H9 (cell line): ENCODE measurements at regions not wholly inside any gene's neighbourhood (a gene's known extent, or its start where the extent isn't known, plus 50 kb on each side); places are given as distances from the start of the nearest gene placed in this dataset.

Source experiments
- DNase-seq: peaks from one replicate; pipeline ENCODE4 v3.0.0-alpha.2; 2017
- H2AFZ ChIP-seq: one replicate; pipeline ENCODE4 v1.6.1; 2013; ENCODE audit warnings: mild to moderate bottlenecking, low read length, control low read depth, moderate library complexity
- H2AK5ac ChIP-seq: 2 replicates; pipeline ENCODE4 v1.6.1; 2013; ENCODE audit warnings: low read length, control low read depth, mixed read lengths; ENCODE audit not compliant: insufficient read length
- H2BK120ac ChIP-seq: one replicate; pipeline ENCODE4 v1.6.1; 2013; ENCODE audit warnings: low read depth, mild to moderate bottlenecking, low read length, control low read depth, inconsistent platforms; ENCODE audit not compliant: poor library complexity, severe bottlenecking
- H2BK12ac ChIP-seq: 2 replicates; pipeline ENCODE4 v1.6.1; 2013; ENCODE audit warnings: low read length, control low read depth, mixed read lengths, low read depth; ENCODE audit not compliant: insufficient read length
- H2BK15ac ChIP-seq: 2 replicates; pipeline ENCODE4 v1.6.1; 2013; ENCODE audit warnings: low read depth, low read length, control low read depth
- H2BK20ac ChIP-seq: one replicate; pipeline ENCODE4 v1.6.1; 2013; ENCODE audit warnings: low read depth, mild to moderate bottlenecking, low read length, control low read depth, inconsistent platforms; ENCODE audit not compliant: poor library complexity, severe bottlenecking
- H2BK5ac ChIP-seq: 2 replicates; pipeline ENCODE4 v1.6.1; 2013; ENCODE audit warnings: low read length, control low read depth, mixed read lengths; ENCODE audit not compliant: insufficient read length
- H3K14ac ChIP-seq: 2 replicates; pipeline ENCODE4 v1.6.1; 2013; ENCODE audit warnings: low read length, control low read depth; ENCODE audit not compliant: insufficient read depth
- H3K18ac ChIP-seq: 2 replicates; pipeline ENCODE4 v1.6.1; 2013; ENCODE audit warnings: low read depth, mild to moderate bottlenecking, mixed read lengths, low read length, control low read depth; ENCODE audit not compliant: insufficient read length
- H3K23ac ChIP-seq: 2 replicates; pipeline ENCODE4 v1.6.1; 2013; ENCODE audit warnings: low read length, control low read depth, mixed read lengths, low read depth; ENCODE audit not compliant: insufficient read length
- H3K23me2 ChIP-seq: 2 replicates; pipeline ENCODE4 v1.6.1; 2013; ENCODE audit warnings: low read depth, mild to moderate bottlenecking, mixed read lengths, low read length, control low read depth; ENCODE audit not compliant: insufficient read length, poor library complexity, severe bottlenecking
- H3K27ac ChIP-seq: 2 replicates; pipeline ENCODE4 v1.5.1; 2013; ENCODE audit warnings: low read length, control low read depth, mixed read lengths, low read depth; ENCODE audit not compliant: insufficient read length
- H3K27me3 ChIP-seq: 2 replicates; pipeline ENCODE4 v1.6.1; 2013; ENCODE audit warnings: low read length, control low read depth, inconsistent platforms; ENCODE audit not compliant: insufficient read depth
- H3K4ac ChIP-seq: 2 replicates; pipeline ENCODE4 v1.6.1; 2013; ENCODE audit warnings: low read depth, mild to moderate bottlenecking, control low read depth, inconsistent platforms, low read length, moderate library complexity
- H3K4me1 ChIP-seq: 2 replicates; pipeline ENCODE4 v1.6.1; 2013; ENCODE audit warnings: low read length, control low read depth, inconsistent platforms; ENCODE audit not compliant: insufficient read depth
- H3K4me2 ChIP-seq: 2 replicates; pipeline ENCODE4 v1.6.1; 2013; ENCODE audit warnings: low read length, control low read depth, mixed read lengths; ENCODE audit not compliant: insufficient read length, insufficient read depth
- H3K56ac ChIP-seq: 2 replicates; pipeline ENCODE4 v1.6.1; 2013; ENCODE audit warnings: low read depth, mild to moderate bottlenecking, mixed read lengths, low read length, control low read depth; ENCODE audit not compliant: insufficient read length
- H3K79me1 ChIP-seq: 2 replicates; pipeline ENCODE4 v1.6.1; 2013; ENCODE audit warnings: low read depth, mild to moderate bottlenecking, moderate library complexity, low read length, control low read depth, inconsistent platforms; ENCODE audit not compliant: insufficient read depth, poor library complexity, severe bottlenecking
- H3K79me2 ChIP-seq: 2 replicates; pipeline ENCODE4 v1.6.1; 2013; ENCODE audit warnings: low read length, control low read depth, inconsistent platforms; ENCODE audit not compliant: insufficient read depth
- H3K9ac ChIP-seq: 2 replicates; pipeline ENCODE4 v1.6.1; 2013; ENCODE audit warnings: low read length, control low read depth, mixed read lengths; ENCODE audit not compliant: insufficient read length; ENCODE audit errors: extremely low read depth
- H3K9me3 ChIP-seq: one replicate; pipeline ENCODE4 v1.6.1; 2013; ENCODE audit warnings: low read depth, low read length, inconsistent platforms; ENCODE audit not compliant: control insufficient read depth
- H3T11ph ChIP-seq: one replicate; pipeline ENCODE4 v1.6.1; 2013; ENCODE audit warnings: mild to moderate bottlenecking, low read length, control low read depth, inconsistent platforms
- H4K20me1 ChIP-seq: one replicate; pipeline ENCODE4 v1.6.1; 2013; ENCODE audit not compliant: control insufficient read depth, insufficient read length, insufficient read depth
- H4K5ac ChIP-seq: 2 replicates; pipeline ENCODE4 v1.6.1; 2013; ENCODE audit warnings: low read depth, mild to moderate bottlenecking, mixed read lengths, low read length, control low read depth; ENCODE audit not compliant: insufficient read length
- H4K8ac ChIP-seq: replicated peaks from 2 replicates; pipeline ENCODE4 v1.6.1; 2013; ENCODE audit warnings: low read length, control low read depth, mixed read lengths, low read depth; ENCODE audit not compliant: insufficient read length
- H4K91ac ChIP-seq: 2 replicates; pipeline ENCODE4 v1.6.1; 2013; ENCODE audit warnings: low read depth, mild to moderate bottlenecking, moderate library complexity, mixed read lengths, low read length, control low read depth; ENCODE audit not compliant: insufficient read length
- H3K27ac Mint-ChIP-seq, 3 experiments: 2 replicates in 2 of 3; 3 replicates in 1 of 3; pipeline ENCODE4 v1.8.0; 2020 to 2021; ENCODE audit warnings: mixed read lengths in 3 of 3, mild to moderate bottlenecking in 1 of 3, moderate library complexity in 1 of 3
- H3K27me3 Mint-ChIP-seq: 2 replicates; pipeline ENCODE4 v1.8.0; 2021; ENCODE audit warnings: low read depth, mild to moderate bottlenecking, moderate library complexity, mixed read lengths
- H3K36me3 Mint-ChIP-seq, 3 experiments: 2 replicates in 2 of 3; 3 replicates in 1 of 3; pipeline ENCODE4 v1.8.0; 2020 to 2021; ENCODE audit warnings: low read depth in 3 of 3, mixed read lengths in 3 of 3; ENCODE audit not compliant: insufficient read depth in 1 of 3
- H3K4me1 Mint-ChIP-seq, 2 experiments: 2 replicates each; pipeline ENCODE4 v1.8.0; 2020; ENCODE audit warnings: mixed read lengths in 2 of 2
- H3K4me3 Mint-ChIP-seq, 2 experiments: 2 replicates in 1 of 2; 3 replicates in 1 of 2; pipeline ENCODE4 v1.8.0; 2020 to 2021; ENCODE audit warnings: mild to moderate bottlenecking in 2 of 2, mixed read lengths in 2 of 2, moderate library complexity in 1 of 2
- H3K9me3 Mint-ChIP-seq, 2 experiments: 2 replicates in 1 of 2; 3 replicates in 1 of 2; pipeline ENCODE4 v1.8.0; 2020; ENCODE audit warnings: mild to moderate bottlenecking in 2 of 2, mixed read lengths in 2 of 2, moderate library complexity in 1 of 2
- CTCF ChIP-seq: fragments of 200-600 bp; sonication (generic); conservative IDR thresholded peaks from 3 replicates; pipeline ENCODE4 v1.8.0; 2021; ENCODE audit warnings: antibody characterized with exemption, mild to moderate bottlenecking
- WGBS: extraction: QIAGEN DNeasy Blood & Tissue Kit; methylation state at CpG from one replicate; pipeline ENCODE4 v1.1.7; 2013; ENCODE audit warnings: missing lambda C conversion rate, low lambda C conversion rate, mixed read lengths; ENCODE audit not compliant: insufficient read length; ENCODE audit errors: extremely low coverage; 5-methylcytosine and 5-hydroxymethylcytosine counted together

DNA sequence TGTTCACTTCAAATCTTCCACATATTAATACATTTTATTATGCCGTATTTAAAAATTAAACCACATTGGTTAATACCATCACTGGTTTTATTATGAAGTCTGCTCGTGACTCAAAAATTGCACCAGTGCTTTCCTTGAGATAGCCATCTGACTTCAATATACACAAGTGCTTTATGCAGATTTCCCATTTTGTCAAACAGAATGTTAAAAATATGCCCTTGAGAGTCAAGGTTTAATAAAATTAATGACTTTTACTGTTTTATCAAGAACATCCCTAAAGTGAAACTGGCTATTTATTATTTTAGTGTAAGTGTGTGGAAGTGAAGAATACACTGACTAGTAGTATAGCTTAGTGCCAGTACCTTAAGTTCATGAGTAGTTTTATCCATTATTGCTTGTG lies 139.3 kb upstream of the SOX2 start:
- Mint-ChIP-seq H3K36me3 (no peaks in the 10 kb centered on the region), H3K27ac (no peak overlapping the region), H3K9me3 (no peaks in the 10 kb centered on the region), H3K27me3 (no peaks in the 10 kb centered on the region), H3K4me1 (0 out of 4 replicates have a peak, but pooled peaks cover 0 to 3% of the 10 kb centered on the region in 2 experiments), H3K4me3 (no peak overlapping the region)
- Histone ChIP-seq H4K91ac (no peak overlapping the region), H3K27me3 (no peaks in the 10 kb centered on the region), H3K79me1 (no peaks in the 10 kb centered on the region), H2BK120ac (no peak overlapping the region), H4K8ac (no peak overlapping the region), H4K20me1 (no peaks in the 10 kb centered on the region), H3K79me2 (no peaks in the 10 kb centered on the region), H3K4ac (no peak overlapping the region), H2BK5ac (no peak overlapping the region), H3T11ph (no peak overlapping the region), H2BK12ac (no peak overlapping the region), H3K14ac (no peak overlapping the region), H3K23me2 (no peaks in the 10 kb centered on the region), H3K23ac (no peak overlapping the region), H3K4me2 (no peak overlapping the region), H3K18ac (no peak overlapping the region), H2BK15ac (no peak overlapping the region), H3K56ac (no peak overlapping the region), H3K4me1 (no peaks in the 10 kb centered on the region), H2BK20ac (no peak overlapping the region), H3K9me3 (no peaks in the 10 kb centered on the region), H2AFZ (no peak overlapping the region), H4K5ac (no peak overlapping the region), H3K27ac (no peak overlapping the region), H2AK5ac (no peak overlapping the region), H3K9ac (no peak overlapping the region)
- DNase-seq = no peak
- WGBS = no CpG with 5 or more reads among the region's 2 CpGs
- TF ChIP-seq CTCF = no peak
